LNCaP clone FGC (cell line): ENCODE measurements at regions not wholly inside any gene's neighbourhood (a gene's known extent, or its start where the extent isn't known, plus 50 kb on each side); places are given as distances from the start of the nearest gene placed in this dataset.
A peak's percentile ranks its signal among the peaks of the same experiment; 100 is the strongest.
"Not testable (repeated sequence)": the region's sequence is repeated elsewhere in the genome, so short reads cannot be mapped to it uniquely, and the experiment has no call there.

Source experiments
- DNase-seq: peaks from one replicate; pipeline ENCODE4 v3.0.0-alpha.2; 2011; ENCODE audit warnings: low read depth
- H3K4me3 ChIP-seq: 2 replicates; pipeline ENCODE4 v1.5.1; 2011; ENCODE audit warnings: mild to moderate bottlenecking, low read depth, low read length, control low read depth
- CTCF ChIP-seq: IDR thresholded peaks from 2 replicates; pipeline ENCODE4 v1.5.1; 2012; ENCODE audit warnings: mild to moderate bottlenecking; ENCODE audit not compliant: control insufficient read depth, insufficient read depth; ENCODE audit errors: extremely low read depth

- peak; percentile 11 for DNase-seq
- peak; percentile 91 for TF ChIP-seq CTCF
Observed at GRCh38 chr10:5283305-5284158, 81.2 kb upstream of the UCN3 start.

DNA sequence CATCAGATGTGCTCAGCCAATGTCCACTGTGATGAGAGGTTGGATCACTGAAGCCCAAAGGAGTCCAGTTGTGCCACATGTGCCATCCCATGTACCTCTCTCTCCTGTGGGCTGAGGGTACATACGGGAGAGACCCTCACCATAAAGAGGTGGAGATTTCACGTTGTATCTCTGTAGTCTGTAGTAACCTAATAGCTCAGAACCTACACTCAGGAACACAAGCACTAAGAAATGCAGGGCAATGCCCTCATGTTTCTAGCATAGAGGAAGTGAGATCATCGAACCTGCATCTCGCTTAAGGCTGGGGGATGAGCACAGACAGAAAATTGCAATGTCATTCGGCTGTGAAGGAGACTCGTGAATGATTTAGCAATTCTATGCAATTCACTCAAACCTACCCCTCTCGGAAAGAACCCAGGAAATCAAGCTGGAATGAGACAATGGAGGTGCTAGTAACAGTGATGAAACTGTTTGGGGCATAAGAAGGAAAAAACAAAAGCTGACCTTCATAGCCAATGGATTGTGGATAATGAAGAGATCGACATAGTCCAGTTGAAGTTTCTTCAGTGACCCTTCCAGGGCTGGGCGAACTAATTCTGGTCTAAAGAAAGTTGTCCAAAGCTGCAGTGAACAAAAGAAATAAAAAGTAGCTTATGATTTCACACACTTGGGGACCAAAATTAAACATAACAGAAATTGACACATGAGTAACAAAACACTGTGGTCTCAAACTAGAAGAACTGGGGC lies 80.3 kb upstream of the UCN3 start:
- DNase-seq = no peak
- TF ChIP-seq CTCF = no peak
- H3K4me3 ChIP-seq = no peak overlapping the region

More at GRCh38 chr10:5283305-5284158, 81.2 kb upstream of the UCN3 start:
- H3K4me3 ChIP-seq = no peak overlapping the region

DNA sequence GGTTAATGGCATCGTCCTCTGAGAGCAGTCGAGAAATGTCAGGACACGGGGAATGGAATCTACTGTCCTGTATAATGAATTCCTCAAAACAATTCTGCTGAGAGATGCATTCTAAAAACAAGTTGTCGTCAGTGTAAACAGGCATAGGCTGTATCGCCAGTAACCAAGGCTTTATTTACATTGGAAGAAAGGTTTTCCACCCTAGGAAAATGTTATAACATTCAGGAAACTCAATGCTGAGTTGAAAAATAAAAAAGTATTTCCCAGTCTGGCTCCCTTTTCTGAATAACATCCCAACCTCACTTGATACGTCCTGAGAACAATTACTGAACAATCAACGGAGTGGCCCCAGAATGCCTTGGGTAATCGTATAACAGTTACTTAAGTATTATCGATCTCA lies 79.6 kb upstream of the UCN3 start:
- H3K4me3 ChIP-seq = no peak overlapping the region
- no peak for TF ChIP-seq CTCF

DNA sequence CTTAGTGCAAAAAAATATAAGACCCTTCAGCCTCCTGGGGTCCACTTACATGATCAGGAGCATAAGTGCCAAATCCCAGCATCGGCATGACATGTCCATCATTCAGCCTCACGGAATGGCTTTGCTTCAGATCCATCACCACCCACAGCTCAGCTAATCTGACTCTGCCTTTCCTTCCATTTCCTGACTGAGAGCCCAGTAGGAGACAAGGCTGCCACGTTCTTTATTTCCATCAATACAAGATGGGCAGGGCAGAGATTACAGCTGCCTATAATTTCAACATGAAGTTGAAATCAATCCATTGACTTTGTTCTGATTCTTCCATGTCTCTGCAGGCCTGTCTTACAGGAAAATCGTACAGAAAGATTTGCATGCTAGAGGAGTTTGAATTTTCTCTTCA lies 76.4 kb upstream of the UCN3 start:
- DNase-seq = no peak
- TF ChIP-seq CTCF = no peak
- no peak overlapping the region for H3K4me3 ChIP-seq

More for the DNA sequence above, 79.6 kb upstream of the UCN3 start:
- DNase-seq = no peak

DNA sequence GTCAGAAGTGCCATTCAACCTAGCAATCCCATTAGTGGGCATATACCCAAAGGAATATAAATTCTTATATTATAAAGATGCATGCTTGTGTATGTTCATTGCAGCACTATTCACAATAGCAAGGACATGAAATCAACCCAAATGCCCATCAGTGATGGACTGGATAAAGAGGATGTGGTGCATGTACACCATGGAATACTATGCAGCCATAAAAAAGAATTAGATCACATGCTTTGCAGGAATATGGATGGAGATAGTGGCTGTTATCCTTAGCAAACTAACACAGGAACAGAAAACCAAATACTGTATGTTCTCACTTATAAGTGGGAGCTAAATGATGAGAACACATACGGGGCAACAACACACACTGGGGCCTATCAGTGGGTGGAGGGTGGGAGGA lies 75.5 kb upstream of the UCN3 start:
- not testable (repeated sequence) for DNase-seq, H3K4me3 ChIP-seq

- H3K4me3 ChIP-seq = no peak overlapping the region
- TF ChIP-seq CTCF = no peak
- no peak for DNase-seq
Observed at GRCh38 chr10:5291501-5292195, 73.1 kb upstream of the UCN3 start.

GRCh38 chr10:5292196-5292735 lies 72.5 kb upstream of the UCN3 start:
- H3K4me3 ChIP-seq = no peak overlapping the region
- TF ChIP-seq CTCF = no peak
- DNase-seq = no peak

DNA sequence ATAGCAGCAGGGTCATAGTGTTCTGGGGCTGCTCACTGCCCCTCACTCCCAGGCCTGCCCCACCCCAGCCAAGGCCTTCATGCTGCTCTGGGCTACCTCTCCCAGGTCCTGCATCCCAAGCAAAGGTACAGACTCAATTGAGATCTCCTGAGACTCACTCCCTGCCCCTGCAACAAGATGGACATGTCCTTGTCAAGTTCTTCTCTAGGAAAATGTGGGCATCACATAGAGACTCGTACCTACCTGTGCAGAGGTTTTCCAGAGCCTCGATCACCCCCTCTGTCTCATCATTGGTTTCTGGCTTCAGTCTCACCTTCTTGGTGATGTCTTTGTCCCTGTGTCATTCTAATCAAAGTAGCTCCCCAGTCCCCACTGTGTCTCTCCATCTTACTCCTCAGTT lies 71.8 kb upstream of the UCN3 start:
- not testable (repeated sequence) for H3K4me3 ChIP-seq, DNase-seq
